ENCODE measurements at regions not wholly inside any gene's neighbourhood (a gene's known extent, or its start where the extent isn't known, plus 50 kb on each side); places are given as distances from the start of the nearest gene placed in this dataset.

GRCh38 chr2:65691816-65692215, 259.4 kb upstream of the SPRED2 start:
- TF ChIP-seq CTCF (IDR thresholded peaks at IDR 0.05; ENCODE audit: insufficient read depth, low read length, poor library complexity, severe bottlenecking): no peak
- Histone ChIP-seq H3K36me3 (ENCODE audit: control insufficient read depth, insufficient read depth, low read length) (no peaks in the 10 kb centered on the region), H3K4me3 (ENCODE audit: low read depth, low read length) (no peak overlapping the region), H3K27me3 (ENCODE audit: control insufficient read depth, insufficient read depth, low read length) (no peaks in the 10 kb centered on the region)
- no peak for DNase-seq (ENCODE audit: low read depth)

DNA sequence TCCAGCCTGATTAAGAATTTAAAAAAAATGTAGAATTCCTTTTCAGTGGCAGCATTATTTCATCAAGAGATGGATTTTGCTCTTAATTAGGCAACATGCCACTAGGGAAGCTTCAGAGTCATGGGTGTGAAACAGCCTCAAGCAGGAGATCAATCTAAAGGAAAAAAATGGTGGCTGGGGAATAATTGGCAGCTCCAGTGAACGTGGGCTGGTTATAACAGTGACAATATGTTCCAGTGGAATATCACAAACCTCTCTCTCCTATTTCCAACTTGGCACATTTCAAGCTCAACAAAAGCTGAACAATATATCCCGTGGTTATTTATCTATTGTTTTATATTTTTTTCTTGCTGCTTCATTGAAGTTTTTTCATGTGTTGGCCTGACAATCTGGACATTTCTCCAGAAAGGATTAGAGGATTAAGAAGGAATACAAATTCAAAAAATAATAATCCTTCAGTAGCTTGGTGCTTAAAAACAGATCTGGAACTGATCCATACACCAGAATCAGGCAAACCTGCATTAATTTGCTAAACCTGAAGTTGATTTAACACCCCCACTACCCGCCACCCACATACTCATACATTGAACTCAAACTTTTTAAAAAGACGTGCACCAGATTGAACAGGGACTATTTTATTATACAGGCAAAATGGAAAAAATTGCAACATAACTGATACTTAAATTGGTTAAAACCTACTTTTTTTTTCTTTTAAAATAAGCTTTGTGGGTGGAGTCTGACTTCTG, 255.9 kb upstream of the SPRED2 start:
- H3K36me3 ChIP-seq (ENCODE audit: control insufficient read depth, insufficient read depth, low read length): no peaks in the 10 kb centered on the region
- H3K4me3 ChIP-seq (ENCODE audit: low read depth, low read length): no peak overlapping the region
- DNase-seq (ENCODE audit: low read depth): no peak
- TF ChIP-seq CTCF (IDR thresholded peaks at IDR 0.05; ENCODE audit: insufficient read depth, low read length, poor library complexity, severe bottlenecking): no peak
- no peaks in the 10 kb centered on the region for H3K27me3 ChIP-seq (ENCODE audit: control insufficient read depth, insufficient read depth, low read length)

DNA sequence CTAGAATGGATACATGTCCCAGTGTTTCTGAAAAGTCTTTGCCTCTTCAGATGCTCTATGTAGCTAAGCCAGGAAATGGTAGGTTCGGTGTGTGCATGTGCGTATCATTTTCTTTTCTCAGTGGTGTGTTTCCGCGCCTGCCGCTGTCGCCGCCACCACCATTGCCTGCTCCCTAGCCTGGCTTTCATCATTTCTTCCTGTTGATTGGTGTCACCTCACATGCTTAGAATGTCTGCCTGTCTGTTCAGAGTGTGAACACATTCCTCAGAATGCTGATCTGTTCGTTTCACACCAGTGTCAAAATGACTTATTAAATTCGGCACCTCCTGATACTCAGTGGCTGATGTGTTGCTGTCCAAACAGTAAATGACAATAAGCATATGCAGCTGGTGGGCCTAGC, 255.2 kb upstream of the SPRED2 start:
- no peaks in the 10 kb centered on the region for H3K36me3 ChIP-seq (ENCODE audit: control insufficient read depth, insufficient read depth, low read length)
- no peaks in the 10 kb centered on the region for H3K27me3 ChIP-seq (ENCODE audit: control insufficient read depth, insufficient read depth, low read length)
- no peak for TF ChIP-seq CTCF (IDR thresholded peaks at IDR 0.05; ENCODE audit: insufficient read depth, low read length, poor library complexity, severe bottlenecking)
- no peak overlapping the region for H3K4me3 ChIP-seq (ENCODE audit: low read depth, low read length)
- DNase-seq (ENCODE audit: low read depth): no peak

GRCh38 chr2:65686928-65687521, 254.6 kb upstream of the SPRED2 start:
- no peaks in the 10 kb centered on the region for H3K27me3 ChIP-seq (ENCODE audit: control insufficient read depth, insufficient read depth, low read length)
- no peak for DNase-seq (ENCODE audit: low read depth)
- no peaks in the 10 kb centered on the region for H3K36me3 ChIP-seq (ENCODE audit: control insufficient read depth, insufficient read depth, low read length)
- TF ChIP-seq CTCF (IDR thresholded peaks at IDR 0.05; ENCODE audit: insufficient read depth, low read length, poor library complexity, severe bottlenecking): peak; percentile 12
- no peak overlapping the region for H3K4me3 ChIP-seq (ENCODE audit: low read depth, low read length)

DNA sequence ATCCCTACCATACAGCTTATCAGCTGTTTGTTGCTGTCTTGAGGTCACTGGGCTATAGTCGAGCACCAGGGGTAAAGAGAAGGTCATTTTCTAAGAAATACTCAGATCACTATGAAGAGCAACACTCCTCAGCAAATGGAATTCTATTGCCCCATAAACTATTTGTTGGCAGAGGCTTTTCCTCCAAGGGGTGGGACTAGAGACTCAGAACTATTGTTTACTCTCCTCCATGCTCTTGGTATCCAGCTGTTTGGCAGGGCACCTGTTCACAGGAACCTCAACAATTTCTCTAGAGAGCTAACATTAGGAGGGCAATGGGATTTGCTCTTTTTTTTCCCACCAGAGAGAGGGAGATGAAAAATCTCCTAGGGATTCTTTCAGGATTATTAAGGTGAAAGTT, 249.1 kb upstream of the SPRED2 start:
- no peak for TF ChIP-seq CTCF (IDR thresholded peaks at IDR 0.05; ENCODE audit: insufficient read depth, low read length, poor library complexity, severe bottlenecking)
- no peak for DNase-seq (ENCODE audit: low read depth)

More for the DNA sequence above, 249.1 kb upstream of the SPRED2 start:
- H3K4me3 ChIP-seq (ENCODE audit: low read depth, low read length): no peak overlapping the region
- no peaks in the 10 kb centered on the region for H3K36me3 ChIP-seq (ENCODE audit: control insufficient read depth, insufficient read depth, low read length)
- no peaks in the 10 kb centered on the region for H3K27me3 ChIP-seq (ENCODE audit: control insufficient read depth, insufficient read depth, low read length)

All from kidney epithelial cell (primary cell).